GM19455 (cell line): ENCODE measurements at regions not wholly inside any gene's neighbourhood (a gene's known extent, or its start where the extent isn't known, plus 50 kb on each side); places are given as distances from the start of the nearest gene placed in this dataset.

Experiments
- ATAC-seq: cut with Tn5 transposase; IDR thresholded peaks from one replicate; pipeline ENCODE4 v1.9.1; 2021; ENCODE audit not compliant: unreplicated experiment

- no peak for ATAC-seq
These were observed 68.5 kb downstream of the EFNB1 start for GRCh38 chrX:68897118-68897945.

GRCh38 chrX:68896581-68896980 lies 67.8 kb downstream of the EFNB1 start:
- ATAC-seq = no peak

GRCh38 chrX:68895778-68896177 lies 67.0 kb downstream of the EFNB1 start:
- ATAC-seq = no peak

- ATAC-seq = no peak
These were observed 66.5 kb downstream of the EFNB1 start for GRCh38 chrX:68895341-68895755.

- no peak for ATAC-seq
These were observed 65.9 kb downstream of the EFNB1 start for GRCh38 chrX:68894513-68895340.

- no peak for ATAC-seq
These were observed 65.3 kb downstream of the EFNB1 start for GRCh38 chrX:68894142-68894512.

GRCh38 chrX:68892651-68893050 lies 63.8 kb downstream of the EFNB1 start:
- ATAC-seq = no peak

GRCh38 chrX:68892134-68892533 lies 63.3 kb downstream of the EFNB1 start:
- no peak for ATAC-seq
